HCT116 (cell line): ENCODE measurements at regions not wholly inside any gene's neighbourhood (a gene's known extent, or its start where the extent isn't known, plus 50 kb on each side); places are given as distances from the start of the nearest gene placed in this dataset.

Experiments
- EZH2 ChIP-seq: fragments of 200-600 bp; sonication (generic); IDR thresholded peaks from 2 replicates; pipeline ENCODE4 v1.6.1; 2017; ENCODE audit warnings: antibody characterized with exemption, mixed run types
- POLR2AphosphoS5 ChIP-seq: IDR thresholded peaks from 2 replicates; pipeline ENCODE4 v1.6.1; 2011; ENCODE audit warnings: mild to moderate bottlenecking, low read depth, low read length, moderate library complexity

DNA sequence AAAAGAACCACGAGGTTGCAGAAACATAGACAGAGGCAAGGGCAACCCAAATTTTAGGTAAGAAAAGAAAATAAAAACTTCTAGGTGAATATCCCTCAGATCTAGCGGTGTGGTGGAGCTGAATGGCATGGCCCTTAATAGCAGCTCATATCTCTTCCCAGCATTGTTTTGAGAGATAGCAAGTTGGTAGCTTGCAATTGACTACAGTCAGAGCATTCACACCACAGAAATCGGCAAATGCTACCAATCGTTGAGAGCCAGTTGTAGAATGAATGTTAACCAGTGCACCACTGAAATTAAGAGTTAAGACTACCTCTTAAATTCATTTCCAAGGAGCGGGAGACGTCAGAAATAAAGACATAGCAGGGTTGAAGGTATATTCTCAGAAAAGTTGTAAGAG, 184.0 kb upstream of the KIT start:
- TF ChIP-seq EZH2: no peak
- no peak for TF ChIP-seq POLR2AphosphoS5
